GM12801 (cell line): ENCODE measurements at regions not wholly inside any gene's neighbourhood (a gene's known extent, or its start where the extent isn't known, plus 50 kb on each side); places are given as distances from the start of the nearest gene placed in this dataset.

Source experiments
- CTCF ChIP-seq: IDR thresholded peaks from one replicate; pipeline ENCODE4 v1.5.1; 2011; ENCODE audit warnings: control low read depth; ENCODE audit not compliant: insufficient read length; ENCODE audit errors: extremely low read depth

GRCh38 chr18:61169386-61169785 lies 163.8 kb upstream of the CDH20 start:
- TF ChIP-seq CTCF: no peak

GRCh38 chr18:61172624-61173023 lies 160.6 kb upstream of the CDH20 start:
- TF ChIP-seq CTCF: no peak

- TF ChIP-seq CTCF: no peak
These were observed 159.7 kb upstream of the CDH20 start for GRCh38 chr18:61173554-61173953.

GRCh38 chr18:61183798-61184197 lies 149.4 kb upstream of the CDH20 start:
- no peak for TF ChIP-seq CTCF

- no peak for TF ChIP-seq CTCF
These were observed 145.3 kb upstream of the CDH20 start for GRCh38 chr18:61187971-61188370.

GRCh38 chr18:61189376-61189775 lies 143.9 kb upstream of the CDH20 start:
- TF ChIP-seq CTCF: no peak

- no peak for TF ChIP-seq CTCF
These were observed 138.5 kb upstream of the CDH20 start for GRCh38 chr18:61194726-61195125.

GRCh38 chr18:61196750-61197149 lies 136.5 kb upstream of the CDH20 start:
- no peak for TF ChIP-seq CTCF
